ENCODE measurements at regions not wholly inside any gene's neighbourhood (a gene's known extent, or its start where the extent isn't known, plus 50 kb on each side); places are given as distances from the start of the nearest gene placed in this dataset.

- intact Hi-C loops (cut with DNase I) = no loop called here
- no peak for DNase-seq
Observed at GRCh38 chr9:12923468-12924009, 148.7 kb downstream of the LURAP1L start.

DNA sequence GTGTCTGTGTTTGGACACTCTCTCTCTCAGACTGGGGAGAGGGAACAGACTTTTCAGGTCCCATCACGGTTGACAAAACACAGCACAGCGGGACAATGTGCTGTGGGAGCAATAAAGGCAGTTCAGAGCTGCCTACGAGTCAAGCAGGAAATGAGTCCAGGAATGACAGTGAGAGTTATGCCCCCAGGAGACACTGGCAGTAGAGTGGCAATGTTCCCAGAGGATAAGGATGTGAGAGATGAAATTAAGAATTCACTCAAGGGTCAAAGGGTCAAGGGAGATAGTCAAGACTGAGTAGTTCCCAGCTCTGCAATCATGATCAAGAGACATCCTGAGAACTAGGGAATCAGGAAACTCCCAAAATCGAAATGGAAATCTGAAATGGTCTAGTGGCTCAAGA is 156.1 kb downstream of the LURAP1L start:
- no peak for DNase-seq
- intact Hi-C loops (cut with DNase I) = no loop called here

DNA sequence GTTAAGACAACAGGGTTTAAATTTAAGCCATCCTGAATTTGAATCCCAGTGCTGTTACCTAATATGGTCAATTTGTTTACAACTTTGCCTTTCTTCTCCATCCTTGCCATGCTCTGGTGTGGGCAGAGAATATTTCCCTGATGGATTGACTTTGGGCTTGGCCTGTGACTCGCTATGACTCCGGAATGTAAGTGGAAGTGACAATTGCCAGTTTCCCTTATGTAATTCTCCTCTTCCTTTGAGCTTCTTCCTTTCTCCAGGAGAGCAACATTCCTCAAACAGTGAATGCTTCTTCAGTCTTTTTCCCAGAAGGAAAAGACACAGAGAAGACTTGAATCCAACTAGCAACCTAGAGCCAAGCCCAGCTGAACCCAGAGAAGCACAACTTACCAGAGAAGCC is 159.1 kb downstream of the LURAP1L start:
- no peak for DNase-seq
- intact Hi-C loops (cut with DNase I) = no loop called here

- intact Hi-C loops (cut with DNase I) = no loop called here
- no peak for DNase-seq
Observed at GRCh38 chr9:12934545-12935272, 159.9 kb downstream of the LURAP1L start.

DNA sequence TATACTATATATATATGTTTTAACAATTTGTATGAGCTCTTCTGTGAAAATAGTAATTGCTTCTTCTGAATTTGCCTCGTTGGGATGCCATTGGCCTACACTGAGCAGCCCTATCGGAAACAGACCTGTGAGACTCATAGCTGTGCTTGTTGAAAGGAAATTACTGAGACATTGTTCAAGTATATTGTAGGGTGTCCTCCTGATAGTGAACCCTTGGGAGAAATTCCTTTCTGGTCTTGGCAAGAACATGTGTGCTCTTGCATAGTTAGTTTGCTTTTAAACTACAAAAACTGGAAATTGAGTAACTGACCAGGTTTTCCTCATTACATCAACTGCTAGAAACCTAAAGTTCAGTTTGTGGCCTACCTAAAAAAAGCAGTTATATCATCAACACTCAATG is 160.9 kb downstream of the LURAP1L start:
- DNase-seq = no peak
- intact Hi-C loops (cut with DNase I) = no loop called here

- intact Hi-C loops (cut with DNase I) = no loop called here
- DNase-seq = no peak
Observed at GRCh38 chr9:12954441-12954840, 179.6 kb downstream of the LURAP1L start.

GRCh38 chr9:12955510-12956163 is 180.8 kb downstream of the LURAP1L start:
- intact Hi-C loops (cut with DNase I) = no loop called here

DNA sequence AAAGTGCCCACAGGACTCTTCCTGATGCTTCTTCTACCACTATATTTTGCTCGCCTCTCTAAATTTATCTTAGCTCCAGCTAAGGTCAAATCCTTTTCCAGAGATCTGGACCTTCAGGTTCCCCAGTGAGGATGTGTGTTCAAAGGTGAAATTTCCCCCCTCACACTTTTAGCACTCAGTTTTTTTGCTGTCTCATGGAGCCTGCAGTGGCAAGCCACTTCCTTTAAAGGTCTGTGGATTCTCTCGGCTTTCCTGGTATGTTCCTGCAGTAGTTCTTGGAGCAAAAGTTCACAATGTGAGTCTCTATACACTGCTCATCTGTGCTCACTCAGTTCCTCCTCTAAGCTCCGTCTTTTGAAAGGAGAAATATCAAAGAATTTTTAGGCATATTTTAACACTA is 181.4 kb downstream of the LURAP1L start:
- no peak for DNase-seq
- intact Hi-C loops (cut with DNase I) = no loop called here

More at GRCh38 chr9:12955510-12956163, 180.8 kb downstream of the LURAP1L start:
- DNase-seq = peak in 1 of 10 donors; percentile 62

- no peak for DNase-seq
- intact Hi-C loops (cut with DNase I) = no loop called here
Observed at GRCh38 chr9:12956805-12957204, 182.0 kb downstream of the LURAP1L start.

DNA sequence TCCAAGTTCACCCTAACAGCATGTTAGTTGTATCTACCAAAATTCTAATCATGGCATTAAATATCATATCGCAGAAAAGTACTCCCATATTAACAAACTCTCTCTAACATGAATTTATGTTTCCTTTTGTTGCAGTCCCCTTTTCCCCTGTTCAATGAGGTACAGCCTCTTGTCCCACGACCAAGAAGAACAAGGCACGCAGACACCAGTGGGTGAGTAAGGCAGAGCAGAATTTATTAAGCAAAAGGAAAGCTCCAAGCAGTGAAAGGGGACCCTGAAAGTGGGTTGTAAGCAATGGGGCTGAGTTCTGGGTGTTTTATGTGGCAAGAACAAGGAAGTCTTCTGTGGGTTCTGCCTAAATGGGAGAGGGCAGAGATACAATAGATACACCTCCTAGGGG is 183.5 kb downstream of the LURAP1L start:
- no peak for DNase-seq
- intact Hi-C loops (cut with DNase I) = no loop called here

DNA sequence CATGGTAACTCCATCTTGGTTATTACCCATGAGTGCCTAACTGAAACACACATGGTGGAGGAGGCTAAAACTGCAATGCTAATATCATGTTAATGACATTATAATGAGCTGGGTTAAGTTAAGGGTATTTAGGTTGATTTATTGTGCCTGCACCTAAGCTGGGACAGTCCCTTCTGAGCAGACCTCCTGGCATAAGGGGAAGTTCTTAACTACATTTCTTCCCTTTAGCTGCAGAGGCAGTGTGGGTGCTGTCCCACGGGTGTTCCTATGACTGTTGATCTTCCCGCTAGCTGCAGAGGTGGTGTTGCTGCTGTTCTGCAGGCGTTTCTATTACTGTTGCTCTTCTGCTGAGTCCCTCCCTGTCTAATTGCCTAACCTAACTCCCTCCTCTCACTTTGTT is 183.9 kb downstream of the LURAP1L start:
- intact Hi-C loops (cut with DNase I) = no loop called here
- DNase-seq = no peak

- DNase-seq = no peak
- intact Hi-C loops (cut with DNase I) = no loop called here
Observed at GRCh38 chr9:12961276-12961809, 186.5 kb downstream of the LURAP1L start.

- no peak for DNase-seq
- intact Hi-C loops (cut with DNase I) = no loop called here
Observed at GRCh38 chr9:12963537-12963936, 188.7 kb downstream of the LURAP1L start.

DNA sequence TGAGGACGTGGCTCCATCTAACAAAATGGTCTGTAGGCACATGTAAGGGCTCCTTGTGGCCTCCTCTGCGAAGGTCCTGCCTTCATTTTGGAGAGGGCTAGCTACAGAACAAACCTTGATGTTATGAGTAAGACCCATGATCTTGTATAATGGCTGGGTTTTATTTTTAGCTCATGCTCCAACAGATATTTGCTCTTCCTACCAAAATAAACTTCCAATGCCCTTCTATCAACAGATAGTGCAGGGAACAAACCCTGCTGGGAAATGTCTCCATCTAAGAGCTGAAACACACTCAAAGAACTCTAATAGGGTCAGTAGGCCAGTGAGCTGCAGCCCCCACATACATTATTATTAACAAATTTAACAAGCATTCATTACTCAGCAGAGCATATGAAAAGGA is 189.5 kb downstream of the LURAP1L start:
- no peak for DNase-seq
- intact Hi-C loops (cut with DNase I) = no loop called here

DNA sequence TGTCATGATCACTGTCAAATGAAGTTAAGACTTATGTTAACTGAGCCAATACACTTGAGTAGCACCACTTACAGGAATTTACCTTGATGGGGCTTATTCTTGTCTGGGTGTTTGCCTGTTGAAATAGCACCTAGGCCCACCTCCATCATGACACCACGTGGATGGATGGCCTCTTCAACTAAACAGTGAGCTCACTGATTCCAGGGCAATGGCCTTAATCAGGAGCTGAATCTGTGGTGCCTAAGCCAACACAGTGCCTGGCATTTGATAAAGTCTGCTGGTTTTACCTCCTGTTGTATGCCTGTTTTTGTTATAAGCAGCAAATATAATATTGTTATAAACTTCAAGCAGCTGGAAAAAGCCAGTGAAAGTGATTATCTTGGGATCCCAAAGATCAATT is 190.5 kb downstream of the LURAP1L start:
- DNase-seq = no peak
- intact Hi-C loops (cut with DNase I) = loop anchor here (5.0 kb wide), 1 partner anchor 973 kb away; no protein-coding TSS in a partner anchor

DNA sequence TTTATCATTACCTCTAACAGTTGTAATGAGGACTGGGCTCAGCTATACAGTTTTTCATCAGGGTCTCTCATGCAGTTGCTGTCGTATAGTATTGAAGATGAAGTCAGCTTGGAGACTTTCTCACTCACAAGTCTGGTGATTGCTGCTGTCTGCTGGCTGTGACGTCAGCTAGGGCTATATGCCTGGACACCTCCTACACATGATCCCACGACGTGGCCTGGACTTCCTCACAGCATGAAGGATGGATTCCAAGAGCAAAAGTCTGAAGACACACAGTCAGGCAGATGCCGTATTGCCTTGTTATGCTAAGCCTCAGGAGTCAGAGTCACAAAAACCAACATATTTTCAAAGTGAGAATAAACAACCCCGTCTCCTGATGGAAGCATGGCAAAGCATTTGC is 193.3 kb downstream of the LURAP1L start:
- intact Hi-C loops (cut with DNase I) = loop anchor here (5.0 kb wide), 1 partner anchor 976 kb away; no protein-coding TSS in a partner anchor
- no peak for DNase-seq

DNA sequence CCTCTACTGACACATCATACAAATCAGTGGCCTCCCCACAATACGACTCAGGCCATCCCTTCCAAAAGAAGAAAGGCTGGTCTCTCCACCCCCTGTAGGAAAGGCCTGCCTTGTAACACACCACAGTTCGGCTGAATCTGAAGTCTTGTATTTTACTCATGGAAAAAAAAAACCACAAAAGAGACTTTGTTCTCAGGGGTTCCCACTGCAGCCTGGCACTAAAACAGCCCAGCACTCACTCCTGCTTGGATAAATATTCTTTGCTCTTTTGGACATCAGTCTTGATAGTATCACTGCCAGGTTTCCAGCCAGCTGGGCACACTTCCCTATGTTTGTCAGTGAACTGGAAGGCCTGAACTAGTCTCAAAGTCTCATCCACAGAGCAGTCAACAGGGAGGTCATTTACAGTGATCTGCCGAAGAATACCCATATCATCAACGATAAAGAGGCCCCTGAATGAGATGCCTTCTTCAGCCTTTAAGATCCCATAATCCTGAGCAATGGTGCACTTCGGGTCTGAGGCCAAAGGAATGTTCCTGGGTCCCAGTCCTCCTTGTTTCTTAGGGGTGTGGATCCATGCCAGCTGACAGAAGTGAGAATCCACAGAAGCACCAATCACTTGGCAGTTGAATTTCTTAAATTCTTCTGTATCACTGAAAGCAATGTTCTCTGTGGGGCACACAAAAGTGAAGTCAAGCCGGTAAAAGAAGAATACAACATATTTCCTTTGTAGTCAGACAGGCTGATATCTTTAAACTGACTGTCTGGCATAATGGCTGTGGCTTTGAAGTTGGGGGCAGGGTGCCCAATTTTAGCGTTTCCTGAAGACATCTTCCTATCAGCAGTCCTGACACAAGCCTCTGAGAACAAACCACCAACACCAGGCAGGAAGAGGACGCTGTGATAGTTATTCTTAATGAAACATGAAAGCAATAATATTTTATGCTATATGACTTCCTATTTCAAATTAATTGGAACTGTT is 198.1 kb downstream of the LURAP1L start:
- DNase-seq = peak in 9 of 10 donors; percentile 16 to 88 (median 54)
- intact Hi-C loops (cut with DNase I) = no loop called here

GRCh38 chr9:12973710-12974109 is 198.9 kb downstream of the LURAP1L start:
- intact Hi-C loops (cut with DNase I) = no loop called here
- no peak for DNase-seq

DNA sequence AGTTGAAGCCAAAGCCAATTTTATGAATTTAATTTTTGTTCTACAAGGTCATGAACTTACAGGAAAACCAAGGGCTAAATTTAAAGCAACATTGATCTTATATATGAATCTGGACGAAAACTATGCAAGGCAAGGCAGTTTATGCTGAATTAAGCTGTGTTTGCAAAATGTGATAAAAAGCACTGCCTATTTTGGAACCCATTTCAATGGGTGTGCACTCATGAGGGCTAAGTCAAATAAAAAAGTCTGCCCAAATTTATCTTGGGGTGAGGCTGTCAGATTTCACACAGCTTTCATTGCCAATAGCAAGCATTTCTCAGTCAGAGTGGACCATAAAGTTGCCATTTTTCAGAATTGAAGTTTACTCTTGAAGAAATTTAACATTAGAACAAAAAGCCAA is 199.9 kb downstream of the LURAP1L start:
- no peak for DNase-seq
- intact Hi-C loops (cut with DNase I) = no loop called here

GRCh38 chr9:12975496-12975895 is 200.7 kb downstream of the LURAP1L start:
- no peak for DNase-seq
- intact Hi-C loops (cut with DNase I) = no loop called here
